Retinal pigment epithelial cell (primary cell): ENCODE measurements at regions not wholly inside any gene's neighbourhood (a gene's known extent, or its start where the extent isn't known, plus 50 kb on each side); places are given as distances from the start of the nearest gene placed in this dataset.
"Not testable (repeated sequence)": the region's sequence is repeated elsewhere in the genome, so short reads cannot be mapped to it uniquely, and the experiment has no call there.

Experiments
- DNase-seq: peaks from one replicate; pipeline ENCODE4 v3.0.0-alpha.2; 2010; ENCODE audit warnings: low read depth
- H3K4me3 ChIP-seq: 2 replicates; pipeline ENCODE4 v1.5.1; 2011; ENCODE audit warnings: mild to moderate bottlenecking, low read length, control low read depth, moderate library complexity
- TF ChIP-seq, protein P1 (sequence below): conservative IDR thresholded peaks from 2 replicates; pipeline ENCODE4 v1.5.1; 2011; ENCODE audit warnings: low read depth, low read length, control low read depth, inconsistent platforms

DNA sequence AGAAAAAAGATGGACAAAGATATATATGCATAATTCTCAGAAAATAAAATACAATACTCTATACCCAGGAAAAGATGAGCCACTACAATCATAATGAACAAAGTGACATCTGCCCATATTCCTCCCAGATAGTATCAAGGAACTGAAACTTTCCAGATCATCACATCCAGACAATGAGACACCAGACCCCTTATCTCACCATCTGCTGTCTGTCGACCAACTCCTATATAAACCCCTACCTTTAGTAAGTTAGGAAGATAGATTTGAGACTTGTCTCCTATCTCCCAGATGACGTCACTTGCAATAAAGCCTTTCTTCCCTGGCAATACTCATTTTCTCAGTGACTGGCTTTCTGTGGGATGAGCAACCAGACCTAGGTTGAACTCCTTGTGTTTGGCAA is 1071.6 kb downstream of the PLOD2 start:
- no peak for DNase-seq
- TF ChIP-seq, protein P1, sequence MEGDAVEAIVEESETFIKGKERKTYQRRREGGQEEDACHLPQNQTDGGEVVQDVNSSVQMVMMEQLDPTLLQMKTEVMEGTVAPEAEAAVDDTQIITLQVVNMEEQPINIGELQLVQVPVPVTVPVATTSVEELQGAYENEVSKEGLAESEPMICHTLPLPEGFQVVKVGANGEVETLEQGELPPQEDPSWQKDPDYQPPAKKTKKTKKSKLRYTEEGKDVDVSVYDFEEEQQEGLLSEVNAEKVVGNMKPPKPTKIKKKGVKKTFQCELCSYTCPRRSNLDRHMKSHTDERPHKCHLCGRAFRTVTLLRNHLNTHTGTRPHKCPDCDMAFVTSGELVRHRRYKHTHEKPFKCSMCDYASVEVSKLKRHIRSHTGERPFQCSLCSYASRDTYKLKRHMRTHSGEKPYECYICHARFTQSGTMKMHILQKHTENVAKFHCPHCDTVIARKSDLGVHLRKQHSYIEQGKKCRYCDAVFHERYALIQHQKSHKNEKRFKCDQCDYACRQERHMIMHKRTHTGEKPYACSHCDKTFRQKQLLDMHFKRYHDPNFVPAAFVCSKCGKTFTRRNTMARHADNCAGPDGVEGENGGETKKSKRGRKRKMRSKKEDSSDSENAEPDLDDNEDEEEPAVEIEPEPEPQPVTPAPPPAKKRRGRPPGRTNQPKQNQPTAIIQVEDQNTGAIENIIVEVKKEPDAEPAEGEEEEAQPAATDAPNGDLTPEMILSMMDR = no peak
- no peak overlapping the region for H3K4me3 ChIP-seq

DNA sequence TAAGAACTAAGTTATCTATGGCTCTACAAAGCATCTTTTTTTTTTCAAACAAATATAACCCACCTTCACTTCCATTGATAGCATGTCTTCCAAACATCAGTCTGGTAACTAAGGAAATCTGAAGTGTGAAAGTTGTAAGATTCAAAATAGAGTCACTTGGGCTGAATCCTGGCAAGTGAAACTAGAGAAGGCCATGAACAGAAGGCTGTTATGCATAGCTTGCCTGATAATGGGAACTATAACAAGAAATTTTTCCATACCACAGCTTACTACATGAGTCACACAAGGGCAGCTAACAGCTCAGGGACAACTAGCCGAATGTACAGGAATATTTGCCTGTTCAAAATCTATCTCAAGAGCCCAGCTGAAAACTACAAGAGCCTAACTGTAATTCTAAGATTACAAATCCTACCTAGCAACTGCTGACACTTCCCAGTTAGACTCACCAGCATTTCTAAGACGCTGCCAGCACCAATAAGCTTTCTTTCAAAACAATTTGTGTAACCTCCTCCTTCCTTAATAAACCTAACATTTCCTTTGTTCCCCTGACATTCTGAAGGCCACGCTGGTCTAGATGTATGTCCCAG is 1066.5 kb downstream of the PLOD2 start:
- TF ChIP-seq, protein P1 = no peak
- DNase-seq = peak; percentile 94
- H3K4me3 ChIP-seq = no peak overlapping the region

DNA sequence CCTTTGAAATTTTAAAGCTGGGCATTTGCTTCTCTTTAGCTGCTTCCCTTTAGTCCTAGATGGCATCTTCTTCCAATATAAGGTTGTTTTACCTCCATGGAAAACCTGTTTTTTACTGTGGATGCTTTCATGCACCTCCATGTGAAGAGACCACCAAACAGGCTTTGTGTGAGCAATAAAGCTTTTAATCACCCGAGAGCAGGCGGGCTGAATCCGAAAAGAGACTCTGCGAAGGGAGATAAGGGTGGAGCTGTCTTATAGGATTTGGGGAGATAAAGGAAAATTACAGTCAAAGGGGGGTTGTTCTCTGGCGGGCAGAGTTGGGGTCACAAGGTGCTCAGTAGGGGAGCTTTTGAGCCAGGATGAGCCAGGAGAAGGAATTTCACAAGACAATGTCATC is 1049.8 kb downstream of the PLOD2 start:
- DNase-seq, H3K4me3 ChIP-seq: not testable (repeated sequence)

DNA sequence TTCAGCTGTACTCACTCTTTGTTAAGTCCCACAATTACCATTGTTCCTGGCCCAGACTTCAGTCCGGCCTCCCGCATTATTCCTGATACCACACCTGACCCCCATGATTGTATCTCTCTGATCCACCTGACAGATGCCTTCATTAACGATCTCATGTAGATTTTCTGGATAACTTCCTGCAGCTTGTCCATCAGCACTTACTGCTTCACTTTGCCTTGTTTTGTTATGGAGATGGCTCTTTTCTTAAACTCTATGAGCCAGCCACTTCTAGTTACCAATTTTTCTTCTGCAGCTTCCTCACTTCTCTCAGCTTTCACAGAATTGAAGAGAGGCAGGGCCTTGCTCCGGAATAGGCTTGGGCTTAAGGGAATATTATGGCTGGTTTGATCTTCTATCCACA is 1044.2 kb downstream of the PLOD2 start:
- no peak overlapping the region for H3K4me3 ChIP-seq
- TF ChIP-seq, protein P1 = no peak
- DNase-seq = no peak

DNA sequence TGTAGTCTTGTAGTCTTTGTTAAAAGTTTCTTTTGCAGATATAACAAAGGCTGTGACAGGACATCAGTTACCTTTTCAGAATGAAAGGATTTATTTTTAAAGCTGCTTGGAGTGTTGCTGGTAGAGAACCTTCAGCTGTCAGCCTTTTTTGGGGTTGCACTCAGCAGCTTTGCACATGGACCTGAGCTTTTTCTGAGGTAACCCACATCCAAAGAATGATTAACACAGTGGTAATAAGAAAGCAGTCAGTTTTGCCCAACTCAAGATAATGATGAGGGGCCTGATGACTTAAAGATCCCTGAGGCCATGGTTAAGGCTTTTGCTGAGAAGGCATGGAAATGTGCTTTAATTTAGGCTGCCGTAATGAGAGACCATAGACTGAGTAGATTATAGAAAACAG is 1042.7 kb downstream of the PLOD2 start:
- no peak for DNase-seq

DNA sequence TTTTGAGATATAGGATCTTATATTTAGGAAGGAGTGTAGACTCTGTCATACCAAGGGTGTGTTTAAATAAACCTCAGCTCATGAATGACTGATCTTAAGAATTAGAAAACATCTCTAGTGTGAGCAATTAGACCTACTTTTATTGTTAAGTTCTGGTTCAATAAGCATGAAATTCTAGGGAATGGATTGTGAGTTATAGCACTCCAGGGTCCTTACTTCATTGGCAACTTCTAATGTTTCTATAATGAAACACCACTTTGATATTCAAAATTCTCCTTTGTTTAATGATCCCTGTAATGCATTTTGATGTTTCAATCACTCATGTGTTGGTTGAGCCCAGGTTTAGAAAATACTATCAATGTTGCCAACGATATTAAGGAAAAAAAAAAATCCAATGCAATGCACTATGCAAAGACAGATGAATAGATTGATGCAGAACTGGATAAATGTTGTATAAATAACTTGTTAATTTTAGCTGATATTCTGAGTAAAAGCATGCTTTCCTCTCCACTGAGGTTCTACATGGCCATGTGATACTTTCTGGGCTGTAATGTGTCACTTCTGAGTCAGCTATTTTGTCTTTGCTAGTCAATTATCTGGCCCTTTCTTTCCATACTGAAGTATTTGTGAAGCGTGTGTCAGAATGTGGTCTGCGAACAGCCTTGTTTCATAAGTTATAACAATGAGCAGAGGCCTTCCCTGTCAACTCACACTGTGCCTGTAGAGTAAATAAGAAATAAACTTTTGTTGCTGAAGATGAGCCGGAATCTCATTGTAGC is 1035.9 kb downstream of the PLOD2 start:
- no peak overlapping the region for H3K4me3 ChIP-seq
- TF ChIP-seq, protein P1 = no peak
- no peak for DNase-seq

More for the DNA sequence above, 1042.7 kb downstream of the PLOD2 start:
- H3K4me3 ChIP-seq = no peak overlapping the region
- TF ChIP-seq, protein P1 = no peak

DNA sequence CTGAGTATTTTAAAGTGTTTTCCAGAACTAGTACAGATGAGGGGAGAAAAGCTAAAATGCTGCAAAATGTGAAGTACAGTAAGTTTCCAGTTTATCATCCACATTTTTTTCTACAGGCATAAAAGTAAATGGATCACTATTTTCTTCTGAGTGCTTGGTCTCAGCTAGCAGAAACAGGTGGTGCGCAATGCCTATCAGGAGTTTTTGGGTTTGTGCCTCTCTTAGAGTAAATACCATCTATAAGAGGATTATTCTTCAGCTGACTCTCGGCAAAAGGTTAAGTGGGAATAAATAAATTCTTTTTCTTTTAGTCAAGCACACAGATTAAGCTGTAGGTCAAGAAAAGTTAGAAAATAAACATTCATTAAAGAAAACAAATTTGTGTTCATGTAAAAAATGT is 1027.7 kb downstream of the PLOD2 start:
- no peak overlapping the region for H3K4me3 ChIP-seq
- peak; percentile 84 for DNase-seq
- TF ChIP-seq, protein P1 = no peak
